Neural progenitor cell (in vitro differentiated cells): ENCODE measurements at regions not wholly inside any gene's neighbourhood (a gene's known extent, or its start where the extent isn't known, plus 50 kb on each side); places are given as distances from the start of the nearest gene placed in this dataset.
A peak's percentile ranks its signal among the peaks of the same experiment; 100 is the strongest.
"Not testable (repeated sequence)": the region's sequence is repeated elsewhere in the genome, so short reads cannot be mapped to it uniquely, and the experiment has no call there.

Source experiments
- DNase-seq: peaks from one replicate; pipeline ENCODE4 v3.0.0-alpha.2; 2016; ENCODE audit warnings: low spot score
- H2AFZ ChIP-seq: fragments of 200-600 bp; sonication (generic); replicated peaks from 2 replicates; pipeline ENCODE4 v1.6.1; 2016; ENCODE audit warnings: antibody characterized with exemption
- H3F3A ChIP-seq: fragments of 200-600 bp; sonication (generic); 2 replicates; pipeline ENCODE4 v1.6.1; 2016; ENCODE audit warnings: antibody characterized with exemption, low read depth
- H3K27ac ChIP-seq: fragments of 200-600 bp; sonication (generic); 2 replicates; pipeline ENCODE4 v1.5.1; 2016; ENCODE audit warnings: mild to moderate bottlenecking
- H3K27me3 ChIP-seq: fragments of 200-600 bp; sonication (generic); 2 replicates; pipeline ENCODE4 v1.6.1; 2016; ENCODE audit warnings: mild to moderate bottlenecking, moderate library complexity
- H3K36me3 ChIP-seq: fragments of 200-600 bp; sonication (generic); 2 replicates; pipeline ENCODE4 v1.5.1; 2016
- H3K4me1 ChIP-seq: fragments of 200-600 bp; sonication (generic); 2 replicates; pipeline ENCODE4 v1.6.1; 2016; ENCODE audit warnings: mixed run types
- H3K4me2 ChIP-seq: fragments of 200-600 bp; sonication (generic); 2 replicates; pipeline ENCODE4 v1.6.1; 2016
- H3K4me3 ChIP-seq: fragments of 200-600 bp; sonication (generic); 2 replicates; pipeline ENCODE4 v1.5.1; 2016
- H3K79me2 ChIP-seq: fragments of 200-600 bp; sonication (generic); 2 replicates; pipeline ENCODE4 v1.6.1; 2016; ENCODE audit warnings: low read depth
- H3K9ac ChIP-seq: fragments of 200-600 bp; sonication (generic); 2 replicates; pipeline ENCODE4 v1.6.1; 2016
- H3K9me3 ChIP-seq: fragments of 200-600 bp; sonication (generic); 2 replicates; pipeline ENCODE4 v1.5.1; 2016; ENCODE audit warnings: low read depth
- H4K20me1 ChIP-seq: fragments of 200-600 bp; sonication (generic); 2 replicates; pipeline ENCODE4 v1.6.1; 2016; ENCODE audit warnings: low read depth
- H3K27ac Mint-ChIP-seq: 3 replicates; pipeline ENCODE4 v1.8.0; 2021; ENCODE audit warnings: mixed read lengths
- H3K27me3 Mint-ChIP-seq: 2 replicates; pipeline ENCODE4 v1.8.0; 2022; ENCODE audit warnings: low read depth, mild to moderate bottlenecking, inconsistent platforms, moderate library complexity, mixed read lengths; ENCODE audit not compliant: insufficient read depth
- H3K36me3 Mint-ChIP-seq: 3 replicates; pipeline ENCODE4 v1.8.0; 2021; ENCODE audit warnings: mixed read lengths
- H3K4me1 Mint-ChIP-seq: 3 replicates; pipeline ENCODE4 v1.8.0; 2021; ENCODE audit warnings: mixed read lengths
- H3K4me3 Mint-ChIP-seq: 3 replicates; pipeline ENCODE4 v1.8.0; 2021; ENCODE audit warnings: mild to moderate bottlenecking, moderate library complexity, mixed read lengths
- H3K9me3 Mint-ChIP-seq: 3 replicates; pipeline ENCODE4 v1.8.0; 2020; ENCODE audit warnings: mixed read lengths
- CTCF ChIP-seq: fragments of 200-600 bp; sonication (generic); IDR thresholded peaks from 2 replicates; pipeline ENCODE4 v1.5.1; 2017; ENCODE audit warnings: antibody characterized with exemption, mild to moderate bottlenecking
- EZH2 ChIP-seq: fragments of 200-600 bp; sonication (generic); IDR thresholded peaks from 2 replicates; pipeline ENCODE4 v1.6.1; 2017; ENCODE audit warnings: antibody characterized with exemption, mild to moderate bottlenecking, moderate library complexity
- EZH2phosphoT487 ChIP-seq: fragments of 200-600 bp; sonication (generic); IDR thresholded peaks from 2 replicates; pipeline ENCODE4 v1.6.1; 2017; ENCODE audit warnings: antibody characterized with exemption

GRCh38 chr3:70702132-70702531, 389.7 kb upstream of the MDFIC2 start:
- H3K4me2 ChIP-seq, result no peak overlapping the region
- peaks cover 4% of the 10 kb centered on the region for H3K4me1 Mint-ChIP-seq

GRCh38 chr3:70684701-70685100, 372.3 kb upstream of the MDFIC2 start:
- Histone ChIP-seq H3F3A (no peaks in the 10 kb centered on the region), H3K79me2 (no peaks in the 10 kb centered on the region), H4K20me1 (no peaks in the 10 kb centered on the region), H3K4me3 (no peak overlapping the region), H2AFZ (no peak overlapping the region), H3K9me3 (no peaks in the 10 kb centered on the region), H3K9ac (no peak overlapping the region), H3K36me3 (no peaks in the 10 kb centered on the region), H3K4me1 (no peaks in the 10 kb centered on the region), H3K4me2 (no peak overlapping the region), H3K27me3 (no peaks in the 10 kb centered on the region), H3K27ac (no peak overlapping the region)
- no peak overlapping the region for H3K27ac Mint-ChIP-seq
- H3K4me1 Mint-ChIP-seq, result no peaks in the 10 kb centered on the region
- H3K4me3 Mint-ChIP-seq, result no peak overlapping the region
- peaks cover 8% of the 10 kb centered on the region for H3K9me3 Mint-ChIP-seq
- DNase-seq, result no peak
- peaks cover 2% of the 10 kb centered on the region for H3K36me3 Mint-ChIP-seq
- TF ChIP-seq EZH2phosphoT487, result no peak
- no peak for TF ChIP-seq CTCF
- no peak for TF ChIP-seq EZH2
- H3K27me3 Mint-ChIP-seq, result peaks cover 2% of the 10 kb centered on the region

More at GRCh38 chr3:70702132-70702531, 389.7 kb upstream of the MDFIC2 start:
- H3K36me3 ChIP-seq, result no peaks in the 10 kb centered on the region
- Mint-ChIP-seq H3K27me3 (peaks cover 6% of the 10 kb centered on the region), H3K9me3 (no peaks in the 10 kb centered on the region), H3K4me3 (no peak overlapping the region), H3K36me3 (no peaks in the 10 kb centered on the region), H3K27ac (no peak overlapping the region)
- DNase-seq, result no peak
- no peaks in the 10 kb centered on the region for H3K79me2 ChIP-seq
- no peak overlapping the region for H3K9ac ChIP-seq
- no peaks in the 10 kb centered on the region for H3K27me3 ChIP-seq
- no peaks in the 10 kb centered on the region for H4K20me1 ChIP-seq
- H3K4me1 ChIP-seq, result peaks cover 7% of the 10 kb centered on the region
- no peak overlapping the region for H3K4me3 ChIP-seq
- H3K9me3 ChIP-seq, result no peaks in the 10 kb centered on the region
- H3F3A ChIP-seq, result no peaks in the 10 kb centered on the region
- no peak overlapping the region for H3K27ac ChIP-seq
- TF ChIP-seq EZH2 (no peak), CTCF (no peak), EZH2phosphoT487 (no peak)
- H2AFZ ChIP-seq, result peak overlapping the region; percentile 7

GRCh38 chr3:70675810-70676209, 363.4 kb upstream of the MDFIC2 start:
- H3K36me3 ChIP-seq, H3K27ac ChIP-seq, H3K4me2 ChIP-seq, H3K4me3 Mint-ChIP-seq, H3K4me3 ChIP-seq, H3K9me3 Mint-ChIP-seq, H4K20me1 ChIP-seq, H3K4me1 ChIP-seq, H3K4me1 Mint-ChIP-seq, H3K9me3 ChIP-seq, H3K27ac Mint-ChIP-seq, H3K27me3 Mint-ChIP-seq, H3K9ac ChIP-seq, H2AFZ ChIP-seq, DNase-seq, H3K36me3 Mint-ChIP-seq, H3F3A ChIP-seq, H3K27me3 ChIP-seq, H3K79me2 ChIP-seq: not testable (repeated sequence)

GRCh38 chr3:70658513-70659310, 346.3 kb upstream of the MDFIC2 start:
- Mint-ChIP-seq H3K4me1 (peaks cover 10% of the 10 kb centered on the region), H3K9me3 (peaks cover 6% of the 10 kb centered on the region), H3K27ac (no peak overlapping the region), H3K36me3 (no peaks in the 10 kb centered on the region), H3K27me3 (no peaks in the 10 kb centered on the region), H3K4me3 (no peak overlapping the region)
- Histone ChIP-seq H4K20me1 (no peaks in the 10 kb centered on the region), H3K4me2 (no peak overlapping the region), H3K36me3 (no peaks in the 10 kb centered on the region), H3K27me3 (no peaks in the 10 kb centered on the region), H3K27ac (no peak overlapping the region), H3K4me3 (no peak overlapping the region), H3K79me2 (no peaks in the 10 kb centered on the region), H2AFZ (peak overlapping the region; percentile 34), H3K9me3 (no peaks in the 10 kb centered on the region), H3K9ac (no peak overlapping the region), H3K4me1 (no peaks in the 10 kb centered on the region), H3F3A (no peaks in the 10 kb centered on the region)
- no peak for TF ChIP-seq EZH2phosphoT487
- TF ChIP-seq EZH2, result no peak
- TF ChIP-seq CTCF, result no peak
- no peak for DNase-seq
